NCI-H226 (cell line): ENCODE measurements at regions not wholly inside any gene's neighbourhood (a gene's known extent, or its start where the extent isn't known, plus 50 kb on each side); places are given as distances from the start of the nearest gene placed in this dataset.

ENCODE experiments used
- DNase-seq: peaks from one replicate; pipeline ENCODE4 v3.0.0-alpha.2; 2015

- no peak for DNase-seq
These were observed 477.4 kb upstream of the MDFIC2 start for GRCh38 chr3:70789878-70790277.

- DNase-seq, result peak; percentile 2
These were observed 468.4 kb upstream of the MDFIC2 start for GRCh38 chr3:70780790-70781189.

GRCh38 chr3:70779296-70779695 lies 466.9 kb upstream of the MDFIC2 start:
- DNase-seq, result no peak

- no peak for DNase-seq
These were observed 463.6 kb upstream of the MDFIC2 start for GRCh38 chr3:70776081-70776480.

GRCh38 chr3:70775257-70775656 lies 462.8 kb upstream of the MDFIC2 start:
- DNase-seq, result no peak

- DNase-seq, result no peak
These were observed 462.2 kb upstream of the MDFIC2 start for GRCh38 chr3:70774641-70775040.

- DNase-seq, result no peak
These were observed 459.1 kb upstream of the MDFIC2 start for GRCh38 chr3:70771426-70772147.

GRCh38 chr3:70770650-70771049 lies 458.2 kb upstream of the MDFIC2 start:
- DNase-seq, result no peak

- no peak for DNase-seq
These were observed 453.9 kb upstream of the MDFIC2 start for GRCh38 chr3:70766301-70766700.

- no peak for DNase-seq
These were observed 451.5 kb upstream of the MDFIC2 start for GRCh38 chr3:70763894-70764293.

GRCh38 chr3:70757658-70758057 lies 445.2 kb upstream of the MDFIC2 start:
- DNase-seq, result no peak

- DNase-seq, result no peak
These were observed 443.1 kb upstream of the MDFIC2 start for GRCh38 chr3:70755526-70755925.

GRCh38 chr3:70754314-70754713 lies 441.9 kb upstream of the MDFIC2 start:
- no peak for DNase-seq

- no peak for DNase-seq
These were observed 441.1 kb upstream of the MDFIC2 start for GRCh38 chr3:70753572-70753971.

GRCh38 chr3:70752051-70752450 lies 439.6 kb upstream of the MDFIC2 start:
- no peak for DNase-seq

GRCh38 chr3:70749122-70749521 lies 436.7 kb upstream of the MDFIC2 start:
- DNase-seq, result no peak

- no peak for DNase-seq
These were observed 436.2 kb upstream of the MDFIC2 start for GRCh38 chr3:70748593-70748992.

- DNase-seq, result no peak
These were observed 435.4 kb upstream of the MDFIC2 start for GRCh38 chr3:70747847-70748246.

GRCh38 chr3:70744536-70744935 lies 432.1 kb upstream of the MDFIC2 start:
- peak; percentile 73 for DNase-seq

GRCh38 chr3:70743754-70744153 lies 431.3 kb upstream of the MDFIC2 start:
- DNase-seq, result peak; percentile 30

- DNase-seq, result no peak
These were observed 429.6 kb upstream of the MDFIC2 start for GRCh38 chr3:70742081-70742480.

GRCh38 chr3:70740872-70741271 lies 428.4 kb upstream of the MDFIC2 start:
- DNase-seq, result no peak

- no peak for DNase-seq
These were observed 427.6 kb upstream of the MDFIC2 start for GRCh38 chr3:70740071-70740470.

GRCh38 chr3:70738291-70738681 lies 425.8 kb upstream of the MDFIC2 start:
- no peak for DNase-seq

- DNase-seq, result no peak
These were observed 425.3 kb upstream of the MDFIC2 start for GRCh38 chr3:70737666-70738290.
